Esophagus (tissue), 2 donors: ENCODE measurements at regions not wholly inside any gene's neighbourhood (a gene's known extent, or its start where the extent isn't known, plus 50 kb on each side); places are given as distances from the start of the nearest gene placed in this dataset.

ENCODE experiments used
- H3K27ac ChIP-seq, 2 donors: one replicate each; pipeline ENCODE4 v1.5.1; 2013; ENCODE audit warnings: low read depth in 2 of 2, mild to moderate bottlenecking in 2 of 2, inconsistent platforms in 1 of 2, low read length in 1 of 2, moderate library complexity in 1 of 2
- H3K27me3 ChIP-seq, 2 donors: one replicate each; pipeline ENCODE4 v1.6.1; 2013; ENCODE audit warnings: low read length in 2 of 2, control low read depth in 1 of 2, mild to moderate bottlenecking in 1 of 2; ENCODE audit not compliant: insufficient read depth in 2 of 2, control insufficient read depth in 1 of 2
- H3K36me3 ChIP-seq, 2 donors: one replicate each; pipeline ENCODE4 v1.6.1; 2013; ENCODE audit warnings: low read length in 1 of 2; ENCODE audit not compliant: control insufficient read depth in 2 of 2, insufficient read depth in 2 of 2
- H3K4me1 ChIP-seq, 2 donors: one replicate each; pipeline ENCODE4 v1.6.1; 2013; ENCODE audit warnings: low read length in 1 of 2; ENCODE audit not compliant: control insufficient read depth in 2 of 2, insufficient read depth in 2 of 2
- H3K4me3 ChIP-seq, 2 donors: one replicate each; pipeline ENCODE4 v1.5.1; 2013; ENCODE audit warnings: low read length in 2 of 2, mild to moderate bottlenecking in 2 of 2, low read depth in 1 of 2, moderate library complexity in 1 of 2
- H3K9me3 ChIP-seq, 2 donors: one replicate each; pipeline ENCODE4 v1.6.1; 2013; ENCODE audit warnings: mild to moderate bottlenecking in 2 of 2, low read depth in 1 of 2, low read length in 1 of 2, moderate library complexity in 1 of 2; ENCODE audit not compliant: control insufficient read depth in 2 of 2, insufficient read depth in 1 of 2
- WGBS, 2 donors: extraction: QIAGEN DNeasy Blood & Tissue Kit; methylation state at CpG; one replicate each; pipeline ENCODE4 v1.1.7; 2013; 5-methylcytosine and 5-hydroxymethylcytosine counted together
- donor health status: healthy with polysubstance abuse.
- donor health status: Bipolar disorder and iron deficiency.

GRCh38 chr14:100648474-100649172 lies 61.4 kb upstream of the BEGAIN start:
- H3K4me1 ChIP-seq: no peaks in the 10 kb centered on the region
- WGBS, 2 donors: 69 to 93% methylated on average over 2 of the region's 2 CpGs
- H3K27ac ChIP-seq: no peak overlapping the region

GRCh38 chr14:100649173-100649519 lies 61.9 kb upstream of the BEGAIN start:
- H3K36me3 ChIP-seq: no peaks in the 10 kb centered on the region
- 21 to 29% methylated on average over 1 of the region's 1 CpG for WGBS, 2 donors
- H3K27ac ChIP-seq: no peak overlapping the region
- peaks cover 0 to 2% of the 10 kb centered on the region in 2 donors for H3K9me3 ChIP-seq
- H3K4me1 ChIP-seq: no peaks in the 10 kb centered on the region
- H3K4me3 ChIP-seq: no peak overlapping the region
- no peaks in the 10 kb centered on the region for H3K27me3 ChIP-seq

More at GRCh38 chr14:100648474-100649172, 61.4 kb upstream of the BEGAIN start:
- no peaks in the 10 kb centered on the region for H3K27me3 ChIP-seq
- no peaks in the 10 kb centered on the region for H3K36me3 ChIP-seq
- H3K9me3 ChIP-seq: peaks cover 0 to 2% of the 10 kb centered on the region in 2 donors
- H3K4me3 ChIP-seq: no peak overlapping the region

- WGBS, 2 donors: 61 to 62% methylated on average over 2 of the region's 2 CpGs
- Histone ChIP-seq H3K4me1 (no peaks in the 10 kb centered on the region), H3K27me3 (no peaks in the 10 kb centered on the region), H3K9me3 (no peaks in the 10 kb centered on the region), H3K27ac (no peak overlapping the region), H3K4me3 (no peak overlapping the region), H3K36me3 (no peaks in the 10 kb centered on the region)
These were observed 64.8 kb upstream of the BEGAIN start for GRCh38 chr14:100651999-100652508.

- Histone ChIP-seq H3K36me3 (no peaks in the 10 kb centered on the region), H3K27me3 (no peaks in the 10 kb centered on the region), H3K4me3 (no peak overlapping the region), H3K9me3 (no peaks in the 10 kb centered on the region), H3K4me1 (no peaks in the 10 kb centered on the region), H3K27ac (no peak overlapping the region)
- 81 to 87% methylated on average over 8 of the region's 8 CpGs for WGBS, 2 donors
These were observed 65.5 kb upstream of the BEGAIN start for GRCh38 chr14:100652744-100653143.

- H3K27ac ChIP-seq: no peak overlapping the region
- H3K4me3 ChIP-seq: no peak overlapping the region
- H3K36me3 ChIP-seq: no peaks in the 10 kb centered on the region
- no peaks in the 10 kb centered on the region for H3K4me1 ChIP-seq
- WGBS, 2 donors: 68% methylated on average over 15 of the region's 15 CpGs
- no peaks in the 10 kb centered on the region for H3K27me3 ChIP-seq
- no peaks in the 10 kb centered on the region for H3K9me3 ChIP-seq
These were observed 66.2 kb upstream of the BEGAIN start for GRCh38 chr14:100653409-100653808.

- H3K36me3 ChIP-seq: no peaks in the 10 kb centered on the region
- H3K27me3 ChIP-seq: no peaks in the 10 kb centered on the region
- no peaks in the 10 kb centered on the region for H3K4me1 ChIP-seq
- no peaks in the 10 kb centered on the region for H3K9me3 ChIP-seq
- no peak overlapping the region for H3K27ac ChIP-seq
- WGBS, 2 donors: 52 to 55% methylated on average over 21 of the region's 21 CpGs
- no peak overlapping the region for H3K4me3 ChIP-seq
These were observed 67.0 kb upstream of the BEGAIN start for GRCh38 chr14:100654025-100654813.

GRCh38 chr14:100654814-100655740 lies 67.9 kb upstream of the BEGAIN start:
- Histone ChIP-seq H3K27ac (no peak overlapping the region), H3K36me3 (no peaks in the 10 kb centered on the region), H3K27me3 (no peaks in the 10 kb centered on the region), H3K4me1 (no peaks in the 10 kb centered on the region), H3K4me3 (no peak overlapping the region), H3K9me3 (no peaks in the 10 kb centered on the region)
- 32 to 46% methylated on average over 25 to 43 of the region's 43 CpGs for WGBS, 2 donors

- H3K27me3 ChIP-seq: no peaks in the 10 kb centered on the region
- no peaks in the 10 kb centered on the region for H3K36me3 ChIP-seq
- 88 to 96% methylated on average over 2 of the region's 2 CpGs for WGBS, 2 donors
- no peaks in the 10 kb centered on the region for H3K9me3 ChIP-seq
- no peaks in the 10 kb centered on the region for H3K4me1 ChIP-seq
- H3K27ac ChIP-seq: no peak overlapping the region
- H3K4me3 ChIP-seq: no peak overlapping the region
These were observed 68.5 kb upstream of the BEGAIN start for GRCh38 chr14:100655741-100656085.

GRCh38 chr14:100656996-100657395 lies 69.7 kb upstream of the DLK1 start:
- Histone ChIP-seq H3K4me1 (no peaks in the 10 kb centered on the region), H3K4me3 (no peak overlapping the region), H3K36me3 (no peaks in the 10 kb centered on the region), H3K27me3 (no peaks in the 10 kb centered on the region), H3K27ac (no peak overlapping the region), H3K9me3 (no peaks in the 10 kb centered on the region)
- whole genome bisulfite sequencing, 2 donors: 86 to 90% methylated on average over 15 of the region's 15 CpGs
